Ovary (tissue), 3 donors: ENCODE measurements at regions not wholly inside any gene's neighbourhood (a gene's known extent, or its start where the extent isn't known, plus 50 kb on each side); places are given as distances from the start of the nearest gene placed in this dataset.

Experiments used
- POLR2A ChIP-seq: fragments of 450-650 bp; IDR thresholded peaks from one replicate; pipeline ENCODE4 v1.6.1; 2017; ENCODE audit warnings: antibody characterized with exemption, mild to moderate bottlenecking, moderate library complexity
- TF ChIP-seq, protein P1 (sequence below), 3 donors: fragments of 450-650 bp in 2 of 3; fragments of 200-600 bp in 1 of 3; IDR thresholded peaks; one replicate each; pipeline versions ENCODE4 v1.5.1 to v1.8.0; 2016 to 2022; ENCODE audit warnings: antibody characterized with exemption in 3 of 3, mild to moderate bottlenecking in 1 of 3
- donor health status: DM: no; HTN: no; CAD: no.

DNA sequence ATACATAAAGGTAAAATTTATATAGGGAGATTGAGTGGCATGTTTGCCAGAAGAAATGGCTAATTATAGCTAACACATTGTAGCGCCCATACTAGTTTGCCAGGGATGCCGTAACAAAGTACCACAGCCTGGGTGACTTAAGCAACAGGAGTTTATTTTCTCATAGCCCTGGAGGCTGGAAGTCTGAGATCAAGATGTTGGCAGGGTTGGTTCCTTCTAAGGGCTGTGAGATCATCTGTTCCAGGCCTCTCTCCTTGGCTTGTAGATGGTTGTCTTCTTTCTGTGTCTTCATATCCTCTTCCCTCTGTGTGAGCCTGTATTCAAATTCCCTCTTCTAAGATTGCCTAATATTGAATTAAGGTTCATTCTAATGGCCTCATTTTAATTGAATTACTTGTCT lies 417.5 kb upstream of the OPRM1 start:
- TF ChIP-seq, protein P1, sequence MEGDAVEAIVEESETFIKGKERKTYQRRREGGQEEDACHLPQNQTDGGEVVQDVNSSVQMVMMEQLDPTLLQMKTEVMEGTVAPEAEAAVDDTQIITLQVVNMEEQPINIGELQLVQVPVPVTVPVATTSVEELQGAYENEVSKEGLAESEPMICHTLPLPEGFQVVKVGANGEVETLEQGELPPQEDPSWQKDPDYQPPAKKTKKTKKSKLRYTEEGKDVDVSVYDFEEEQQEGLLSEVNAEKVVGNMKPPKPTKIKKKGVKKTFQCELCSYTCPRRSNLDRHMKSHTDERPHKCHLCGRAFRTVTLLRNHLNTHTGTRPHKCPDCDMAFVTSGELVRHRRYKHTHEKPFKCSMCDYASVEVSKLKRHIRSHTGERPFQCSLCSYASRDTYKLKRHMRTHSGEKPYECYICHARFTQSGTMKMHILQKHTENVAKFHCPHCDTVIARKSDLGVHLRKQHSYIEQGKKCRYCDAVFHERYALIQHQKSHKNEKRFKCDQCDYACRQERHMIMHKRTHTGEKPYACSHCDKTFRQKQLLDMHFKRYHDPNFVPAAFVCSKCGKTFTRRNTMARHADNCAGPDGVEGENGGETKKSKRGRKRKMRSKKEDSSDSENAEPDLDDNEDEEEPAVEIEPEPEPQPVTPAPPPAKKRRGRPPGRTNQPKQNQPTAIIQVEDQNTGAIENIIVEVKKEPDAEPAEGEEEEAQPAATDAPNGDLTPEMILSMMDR (IDR thresholded peaks at IDR 0.05) = no peak
- no peak for TF ChIP-seq POLR2A
